ENCODE measurements at regions not wholly inside any gene's neighbourhood (a gene's known extent, or its start where the extent isn't known, plus 50 kb on each side); places are given as distances from the start of the nearest gene placed in this dataset.
A peak's percentile ranks its signal among the peaks of the same experiment; 100 is the strongest.
"Not testable (repeated sequence)": the region's sequence is repeated elsewhere in the genome, so short reads cannot be mapped to it uniquely, and the experiment has no call there.

- intact Hi-C loops (cut with DNase I): no loop called here
- DNase-seq (ENCODE audit: low spot score in 2 of 2): no peak
- Histone ChIP-seq H3K27ac (no peak overlapping the region), H3K27me3 (no peaks in the 10 kb centered on the region), H3K9me3 (no peaks in the 10 kb centered on the region), H3K36me3 (no peaks in the 10 kb centered on the region), H3K4me3 (no peak overlapping the region), H3K4me1 (no peaks in the 10 kb centered on the region)
- no peak for TF ChIP-seq CTCF (IDR thresholded peaks at IDR 0.05)
These were observed 58.6 kb downstream of the KCNA5 start for GRCh38 chr12:5102261-5102789.

- Histone ChIP-seq H3K36me3 (no peaks in the 10 kb centered on the region), H3K9me3 (no peaks in the 10 kb centered on the region), H3K27ac (no peak overlapping the region), H3K27me3 (no peaks in the 10 kb centered on the region), H3K4me1 (no peaks in the 10 kb centered on the region), H3K4me3 (no peak overlapping the region)
- no peak for TF ChIP-seq CTCF (IDR thresholded peaks at IDR 0.05)
- no peak for DNase-seq (ENCODE audit: low spot score in 2 of 2)
- intact Hi-C loops (cut with DNase I): no loop called here
These were observed 59.1 kb downstream of the KCNA5 start for GRCh38 chr12:5102806-5103205.

- no peak for TF ChIP-seq CTCF (IDR thresholded peaks at IDR 0.05)
- intact Hi-C loops (cut with DNase I): no loop called here
These were observed 66.7 kb downstream of the KCNA5 start for GRCh38 chr12:5110345-5110744.

GRCh38 chr12:5114436-5114835 lies 70.8 kb downstream of the KCNA5 start:
- intact Hi-C loops (cut with DNase I): no loop called here
- H3K4me1 ChIP-seq: no peaks in the 10 kb centered on the region
- H3K9me3 ChIP-seq: no peaks in the 10 kb centered on the region
- H3K36me3 ChIP-seq: no peaks in the 10 kb centered on the region
- no peak for TF ChIP-seq CTCF (IDR thresholded peaks at IDR 0.05)
- H3K27me3 ChIP-seq: no peaks in the 10 kb centered on the region
- H3K4me3 ChIP-seq: no peak overlapping the region
- no peak for DNase-seq (ENCODE audit: low spot score in 2 of 2)
- H3K27ac ChIP-seq: no peak overlapping the region

More at GRCh38 chr12:5110345-5110744, 66.7 kb downstream of the KCNA5 start:
- H3K4me3 ChIP-seq: no peak overlapping the region
- H3K9me3 ChIP-seq: no peaks in the 10 kb centered on the region
- H3K36me3 ChIP-seq: no peaks in the 10 kb centered on the region
- H3K27me3 ChIP-seq: no peaks in the 10 kb centered on the region
- H3K27ac ChIP-seq: no peak overlapping the region
- DNase-seq (ENCODE audit: low spot score in 2 of 2): no peak
- no peaks in the 10 kb centered on the region for H3K4me1 ChIP-seq

- H3K27ac ChIP-seq; H3K27me3 ChIP-seq; H3K4me1 ChIP-seq; H3K36me3 ChIP-seq; DNase-seq (ENCODE audit: low spot score in 2 of 2); H3K9me3 ChIP-seq; H3K4me3 ChIP-seq; intact Hi-C loops (cut with DNase I): not testable (repeated sequence)
These were observed 78.1 kb downstream of the KCNA5 start for GRCh38 chr12:5121784-5122183.

GRCh38 chr12:5122256-5122831 lies 78.7 kb downstream of the KCNA5 start:
- H3K9me3 ChIP-seq; H3K4me3 ChIP-seq; H3K27me3 ChIP-seq; DNase-seq (ENCODE audit: low spot score in 2 of 2); H3K36me3 ChIP-seq; H3K4me1 ChIP-seq; H3K27ac ChIP-seq; intact Hi-C loops (cut with DNase I): not testable (repeated sequence)

- H3K36me3 ChIP-seq: no peaks in the 10 kb centered on the region
- no peak for DNase-seq (ENCODE audit: low spot score in 2 of 2)
- H3K4me1 ChIP-seq: no peaks in the 10 kb centered on the region
- intact Hi-C loops (cut with DNase I): no loop called here
- H3K4me3 ChIP-seq: no peak overlapping the region
- H3K27ac ChIP-seq: peak overlapping the region in 1 of 2 donors; percentile 32
- no peaks in the 10 kb centered on the region for H3K9me3 ChIP-seq
- H3K27me3 ChIP-seq: no peaks in the 10 kb centered on the region
- TF ChIP-seq CTCF (IDR thresholded peaks at IDR 0.05): no peak
These were observed 80.2 kb downstream of the KCNA5 start for GRCh38 chr12:5123921-5124320.

All from ascending aorta (tissue), 2 donors.